ENCODE measurements at regions not wholly inside any gene's neighbourhood (a gene's known extent, or its start where the extent isn't known, plus 50 kb on each side); places are given as distances from the start of the nearest gene placed in this dataset.

DNA sequence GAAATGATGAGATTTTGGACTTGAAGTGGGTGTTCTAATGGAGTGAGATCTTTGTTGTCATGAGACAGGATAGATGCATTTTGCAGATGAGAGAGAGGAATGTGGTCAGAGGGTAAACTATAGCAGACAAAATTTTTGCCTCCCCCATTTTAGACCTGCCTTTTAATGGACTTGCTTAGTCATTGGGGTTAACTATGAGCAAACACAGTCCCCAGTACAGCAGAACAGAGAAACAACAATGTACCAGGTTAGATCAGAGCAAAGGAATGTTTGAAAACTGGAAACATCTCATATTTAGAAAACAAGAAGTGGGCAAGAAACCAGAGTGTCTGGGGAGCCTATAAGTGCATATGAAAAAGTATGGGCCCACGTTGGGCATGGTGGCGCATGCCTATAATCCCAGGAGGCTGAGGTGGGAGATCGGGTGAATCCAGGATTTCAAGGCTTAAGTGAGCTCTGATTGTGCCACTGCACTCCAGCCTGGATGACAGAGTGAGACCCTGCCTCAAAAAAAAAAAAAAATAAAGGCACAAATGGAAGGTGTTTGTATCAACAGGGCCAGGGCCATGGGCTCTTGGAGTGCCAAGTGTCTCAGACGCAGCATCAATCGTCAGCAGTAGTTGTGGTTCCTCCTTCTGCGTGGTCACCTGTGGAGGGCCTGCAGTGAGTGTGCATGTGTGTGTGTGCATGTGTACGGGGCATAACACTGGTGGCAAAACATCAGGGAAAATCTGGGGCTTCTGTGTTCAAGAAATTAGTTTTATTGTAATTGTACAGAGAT, 214.4 kb upstream of the S1PR3 start:
- no peak for DNase-seq (ENCODE audit: extremely low spot score)
- H3K27ac ChIP-seq (replicated peaks in 1 of 4) = peak overlapping the region in 3 of 4 donors; percentile 5 to 36 (median 30)
- H3K36me3 ChIP-seq = no peaks in the 10 kb centered on the region
- H3K4me1 ChIP-seq = peaks cover 32 to 51% (median 44%) of the 10 kb centered on the region in 4 donors
- no peaks in the 10 kb centered on the region for H3K9me3 ChIP-seq
- intact Hi-C loops (cut with DNase I) = loop anchor here (5.0 kb wide), 1 partner anchor 220 kb away; no protein-coding TSS in a partner anchor
- no peaks in the 10 kb centered on the region for H3K27me3 ChIP-seq
- H3K4me3 ChIP-seq = no peak overlapping the region
- no peak for TF ChIP-seq POLR2A (IDR thresholded peaks at IDR 0.05; ENCODE audit: low read depth)
- no peak for TF ChIP-seq EP300 (IDR thresholded peaks at IDR 0.05)
- TF ChIP-seq, protein P1, sequence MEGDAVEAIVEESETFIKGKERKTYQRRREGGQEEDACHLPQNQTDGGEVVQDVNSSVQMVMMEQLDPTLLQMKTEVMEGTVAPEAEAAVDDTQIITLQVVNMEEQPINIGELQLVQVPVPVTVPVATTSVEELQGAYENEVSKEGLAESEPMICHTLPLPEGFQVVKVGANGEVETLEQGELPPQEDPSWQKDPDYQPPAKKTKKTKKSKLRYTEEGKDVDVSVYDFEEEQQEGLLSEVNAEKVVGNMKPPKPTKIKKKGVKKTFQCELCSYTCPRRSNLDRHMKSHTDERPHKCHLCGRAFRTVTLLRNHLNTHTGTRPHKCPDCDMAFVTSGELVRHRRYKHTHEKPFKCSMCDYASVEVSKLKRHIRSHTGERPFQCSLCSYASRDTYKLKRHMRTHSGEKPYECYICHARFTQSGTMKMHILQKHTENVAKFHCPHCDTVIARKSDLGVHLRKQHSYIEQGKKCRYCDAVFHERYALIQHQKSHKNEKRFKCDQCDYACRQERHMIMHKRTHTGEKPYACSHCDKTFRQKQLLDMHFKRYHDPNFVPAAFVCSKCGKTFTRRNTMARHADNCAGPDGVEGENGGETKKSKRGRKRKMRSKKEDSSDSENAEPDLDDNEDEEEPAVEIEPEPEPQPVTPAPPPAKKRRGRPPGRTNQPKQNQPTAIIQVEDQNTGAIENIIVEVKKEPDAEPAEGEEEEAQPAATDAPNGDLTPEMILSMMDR (IDR thresholded peaks at IDR 0.05) = no peak
- no peak for TF ChIP-seq POLR2AphosphoS5 (IDR thresholded peaks at IDR 0.05)
- WGBS = 91% methylated on average over 7 of the region's 7 CpGs

DNA sequence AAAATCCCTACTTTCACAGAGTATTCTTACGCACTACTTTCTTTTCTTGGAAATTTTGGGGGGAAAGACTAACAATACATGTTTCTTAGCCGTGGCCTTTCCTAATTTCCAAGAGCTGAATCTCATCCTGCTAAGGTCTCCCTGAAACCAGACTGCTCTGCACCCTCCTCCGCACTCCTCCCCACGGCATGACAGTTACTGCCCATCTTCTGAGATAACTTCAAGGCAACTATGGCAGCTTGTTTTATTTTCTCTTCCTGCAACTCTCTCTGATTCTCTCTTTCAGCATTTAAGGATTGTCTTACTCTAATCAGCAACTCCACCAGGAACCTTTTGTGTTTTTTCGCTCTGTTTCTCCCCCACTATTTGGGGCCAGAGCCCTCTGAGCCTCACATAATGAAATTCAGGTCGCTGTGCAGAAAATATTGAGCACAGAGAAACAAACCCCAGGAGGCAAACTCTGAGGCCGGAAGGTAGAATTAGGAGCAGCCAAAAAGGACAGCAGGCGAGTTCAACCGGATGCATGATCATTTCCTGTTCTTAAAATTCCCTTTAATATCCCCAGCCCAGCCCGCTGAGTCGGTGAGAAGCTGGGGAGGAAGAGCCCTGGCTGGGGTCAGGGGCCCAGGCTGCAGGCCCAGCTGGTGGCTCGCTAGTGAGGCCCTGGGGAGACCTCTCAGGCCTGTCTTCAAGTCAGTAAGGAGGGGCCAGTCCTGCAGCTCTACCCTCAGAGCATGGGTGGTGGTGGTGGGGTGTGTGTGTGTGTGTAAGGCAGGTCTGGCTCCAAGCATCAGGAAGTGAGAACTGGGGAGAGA, 213.6 kb upstream of the S1PR3 start:
- WGBS = 75% methylated on average over 11 of the region's 12 CpGs
- H3K4me3 ChIP-seq = no peak overlapping the region
- TF ChIP-seq, protein P1 (IDR thresholded peaks at IDR 0.05) = no peak
- TF ChIP-seq EP300 (IDR thresholded peaks at IDR 0.05) = no peak
- H3K9me3 ChIP-seq = no peaks in the 10 kb centered on the region
- peak; percentile 90 for DNase-seq (ENCODE audit: extremely low spot score)
- peaks cover 40 to 59% (median 52%) of the 10 kb centered on the region in 4 donors for H3K4me1 ChIP-seq
- H3K27ac ChIP-seq (replicated peaks in 1 of 4) = peak overlapping the region in 3 of 4 donors; percentile 20 to 36 (median 22)
- H3K36me3 ChIP-seq = no peaks in the 10 kb centered on the region
- intact Hi-C loops (cut with DNase I) = loop anchor here (5.0 kb wide), 1 partner anchor 220 kb away; no protein-coding TSS in a partner anchor
- no peaks in the 10 kb centered on the region for H3K27me3 ChIP-seq

DNA sequence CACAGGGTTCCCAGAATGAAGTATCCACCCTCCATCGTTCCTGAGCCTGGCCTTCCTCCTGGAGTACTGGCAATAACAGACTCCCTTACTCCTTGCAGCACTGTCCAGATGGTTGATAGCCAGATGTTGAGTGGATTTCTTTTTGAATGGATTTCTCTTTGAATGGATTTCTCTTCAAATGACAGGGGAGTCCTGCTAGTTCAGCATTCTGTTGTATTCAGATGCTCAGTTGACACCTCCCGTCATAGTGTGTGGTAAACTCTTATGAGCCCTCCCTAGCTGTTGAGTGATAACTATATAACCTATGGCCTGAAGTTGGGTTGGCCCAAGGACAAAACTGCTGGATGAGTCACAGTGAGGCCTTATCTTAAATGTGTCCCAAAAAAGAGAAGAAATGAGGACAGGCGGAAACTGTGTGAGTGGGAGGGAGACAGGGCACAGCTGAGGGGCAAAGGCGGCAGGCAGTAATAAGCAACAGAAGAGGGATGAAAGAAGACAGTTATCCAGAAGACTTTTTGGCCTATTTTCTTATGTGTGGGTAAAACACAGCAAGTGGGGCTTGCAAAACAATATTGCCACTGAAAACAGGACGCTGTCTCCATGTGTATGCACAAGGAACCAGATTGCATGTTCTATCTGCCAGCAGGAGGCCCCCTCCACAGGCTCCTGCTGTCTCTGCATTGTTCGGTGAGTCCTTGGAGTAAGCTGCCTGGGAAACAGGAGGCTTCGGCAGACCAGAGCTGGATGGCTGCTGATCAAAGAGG, 209.5 kb upstream of the S1PR3 start:
- peak; percentile 90 for DNase-seq (ENCODE audit: extremely low spot score)
- 59% methylated on average over 7 of the region's 7 CpGs for WGBS
- peaks cover 27 to 61% (median 42%) of the 10 kb centered on the region in 4 donors for H3K4me1 ChIP-seq
- no peak for TF ChIP-seq EP300 (IDR thresholded peaks at IDR 0.05)
- TF ChIP-seq, protein P1 (IDR thresholded peaks at IDR 0.05) = peak; percentile 40 to 57 (median 45)
- no peak overlapping the region for H3K4me3 ChIP-seq
- peak overlapping the region; percentile 21 to 50 (median 28) for H3K27ac ChIP-seq (replicated peaks in 1 of 4)
- H3K36me3 ChIP-seq = no peaks in the 10 kb centered on the region
- intact Hi-C loops (cut with DNase I) = no loop called here
- H3K27me3 ChIP-seq = no peaks in the 10 kb centered on the region
- H3K9me3 ChIP-seq = no peaks in the 10 kb centered on the region

DNA sequence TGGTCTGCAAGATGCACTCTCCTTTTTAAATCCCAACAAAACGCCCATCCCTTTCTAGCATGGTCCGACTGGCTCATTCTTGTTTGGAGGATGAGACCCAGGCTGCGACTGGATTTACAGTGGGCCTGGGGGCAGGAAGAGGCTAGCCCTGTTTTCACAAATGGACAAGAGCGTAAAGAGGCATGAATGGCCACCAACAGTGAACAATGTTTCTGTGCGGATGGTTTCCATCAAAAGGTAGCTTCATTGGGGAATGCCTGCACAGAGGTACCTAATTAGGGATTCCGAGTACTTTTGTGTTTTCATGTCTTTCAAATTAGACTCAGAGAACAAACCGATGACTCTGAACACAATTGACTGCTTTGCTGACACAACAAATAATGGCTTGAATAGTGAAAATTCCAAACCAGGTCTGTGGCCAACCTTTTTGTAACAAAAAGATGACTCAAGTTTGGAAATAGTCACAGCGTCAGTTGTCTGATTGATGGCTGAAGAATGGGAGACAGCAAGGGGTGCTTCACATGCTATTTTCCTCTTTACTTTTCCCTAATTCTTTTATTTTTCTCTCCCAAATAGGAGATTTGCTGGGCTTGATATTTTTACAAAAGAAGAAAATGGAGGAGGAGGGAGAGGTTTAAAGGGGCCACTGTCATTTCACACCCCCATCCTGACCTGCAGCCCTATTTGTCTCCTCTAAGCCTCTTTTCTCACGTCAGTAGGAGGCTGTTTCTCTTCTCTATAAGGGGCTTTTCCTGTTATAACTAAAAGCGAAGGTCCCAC, 208.1 kb upstream of the S1PR3 start:
- H3K27ac ChIP-seq (replicated peaks in 1 of 4) = no peak overlapping the region
- no peaks in the 10 kb centered on the region for H3K27me3 ChIP-seq
- peak; percentile 78 for DNase-seq (ENCODE audit: extremely low spot score)
- WGBS = 88% methylated on average over 10 of the region's 10 CpGs
- TF ChIP-seq EP300 (IDR thresholded peaks at IDR 0.05) (no peak), POLR2A (IDR thresholded peaks at IDR 0.05; ENCODE audit: low read depth) (no peak), POLR2AphosphoS5 (IDR thresholded peaks at IDR 0.05) (no peak)
- TF ChIP-seq, protein P1 (IDR thresholded peaks at IDR 0.05) = no peak
- H3K4me3 ChIP-seq = no peak overlapping the region
- intact Hi-C loops (cut with DNase I) = no loop called here
- H3K4me1 ChIP-seq = peaks cover 29 to 62% (median 42%) of the 10 kb centered on the region in 4 donors
- no peaks in the 10 kb centered on the region for H3K9me3 ChIP-seq
- no peaks in the 10 kb centered on the region for H3K36me3 ChIP-seq
